ENCODE measurements at regions not wholly inside any gene's neighbourhood (a gene's known extent, or its start where the extent isn't known, plus 50 kb on each side); places are given as distances from the start of the nearest gene placed in this dataset.
"Not testable (repeated sequence)": the region's sequence is repeated elsewhere in the genome, so short reads cannot be mapped to it uniquely, and the experiment has no call there.

DNA sequence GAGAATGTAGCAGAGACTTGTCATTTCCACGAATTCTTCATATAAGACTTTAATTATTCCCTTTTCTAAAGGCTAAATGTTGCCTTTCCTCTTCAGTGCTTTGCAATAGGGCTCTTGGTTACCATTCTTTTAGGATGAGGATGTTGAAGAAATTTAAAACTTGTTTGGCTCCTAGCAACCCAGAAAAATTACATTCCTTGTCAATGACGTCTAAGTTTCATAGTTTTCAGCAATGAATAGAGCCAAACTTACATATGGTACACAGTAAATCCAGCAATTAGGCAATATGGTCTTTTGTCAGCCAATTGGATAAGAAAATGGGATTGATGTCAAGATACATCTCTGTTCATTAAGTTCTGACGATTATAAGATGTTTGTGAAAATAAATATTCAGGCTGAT, 1639.6 kb upstream of the PCDH10 start:
- no peak for DNase-seq

DNA sequence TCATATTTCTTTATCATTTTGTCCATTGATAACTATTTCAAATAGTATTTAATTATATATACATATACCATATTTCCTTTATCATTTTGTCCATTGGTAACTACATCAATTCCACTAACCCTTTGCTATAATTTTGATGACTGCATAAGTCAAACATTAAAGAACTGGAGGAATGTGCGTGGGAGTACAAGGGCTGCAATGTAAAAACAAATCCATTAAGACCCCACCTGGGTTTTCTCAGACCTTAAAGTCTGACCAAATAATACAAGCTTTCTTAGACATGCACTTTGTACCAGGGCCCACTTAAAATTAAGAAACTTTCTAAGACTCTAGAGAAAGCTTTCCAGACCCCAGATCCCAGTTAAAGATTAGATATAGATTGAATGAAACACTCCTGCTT, 1622.4 kb upstream of the PCDH10 start:
- DNase-seq: no peak

DNA sequence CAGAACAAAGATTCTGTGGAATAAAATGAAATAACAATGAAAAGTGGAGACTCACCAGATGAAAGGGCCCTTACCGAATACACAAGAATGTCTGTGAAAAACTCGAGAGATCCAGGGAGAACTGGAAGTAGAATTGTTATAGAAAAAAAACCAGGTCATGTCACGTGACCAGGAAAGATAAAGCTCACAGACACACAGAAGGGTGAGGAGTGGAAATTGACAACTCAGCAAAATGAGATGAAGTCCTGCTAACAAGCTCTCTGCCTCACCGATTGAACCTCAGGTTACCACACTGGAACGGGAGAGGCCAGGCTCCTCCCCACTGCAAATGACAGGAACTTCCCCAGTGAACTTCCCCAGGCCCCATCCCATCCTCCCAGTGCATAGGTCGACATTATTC, 1618.0 kb upstream of the PCDH10 start:
- no peak for DNase-seq

GRCh38 chr4:131534944-131535645, 1614.0 kb upstream of the PCDH10 start:
- DNase-seq: no peak

DNA sequence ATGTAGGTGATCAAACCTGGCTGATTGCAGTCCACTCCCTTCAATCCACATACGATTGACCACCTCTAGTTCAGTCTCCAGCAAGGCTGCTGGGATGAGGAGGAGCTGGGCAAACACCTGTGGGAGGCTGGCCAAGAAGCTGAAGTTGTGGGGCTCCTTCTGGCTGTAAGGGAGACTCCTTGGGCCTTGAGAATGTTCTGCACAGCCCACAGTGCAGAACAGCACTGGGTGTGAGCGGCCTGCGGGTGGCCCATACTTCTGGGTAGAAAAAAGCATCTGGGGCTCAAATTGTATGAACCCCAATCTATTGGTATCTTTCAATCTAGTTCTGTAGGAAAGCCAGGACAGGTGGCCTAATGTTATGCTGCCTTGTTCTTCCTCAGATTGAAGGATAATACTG, 1608.8 kb upstream of the PCDH10 start:
- DNase-seq: no peak

- DNase-seq: no peak
Measured at GRCh38 chr4:131547506-131547981, 1601.5 kb upstream of the PCDH10 start.

- no peak for DNase-seq
Measured at GRCh38 chr4:131551306-131551705, 1597.8 kb upstream of the PCDH10 start.

GRCh38 chr4:131566026-131566425, 1583.1 kb upstream of the PCDH10 start:
- DNase-seq: no peak

GRCh38 chr4:131584587-131584986, 1564.5 kb upstream of the PCDH10 start:
- no peak for DNase-seq

- no peak for DNase-seq
Measured at GRCh38 chr4:131595140-131595539, 1554.0 kb upstream of the PCDH10 start.

DNA sequence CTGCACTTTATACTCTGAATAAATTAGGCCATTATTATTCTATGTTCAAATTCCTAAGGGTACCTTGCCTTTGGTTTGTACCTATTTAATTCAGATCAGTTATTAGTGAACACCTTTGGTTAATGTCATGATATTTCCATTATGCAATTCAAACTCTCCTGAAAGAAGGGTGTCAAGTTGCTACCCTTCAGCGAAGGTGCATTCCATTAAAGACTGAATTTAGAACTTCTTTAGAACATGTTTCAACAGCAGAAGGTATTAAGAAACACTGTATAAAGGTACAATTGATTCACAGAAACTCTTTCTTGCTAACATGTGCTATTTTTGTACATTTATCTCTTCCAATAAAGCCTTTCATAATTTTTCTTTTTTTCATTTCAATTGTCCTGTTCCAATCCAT, 1545.4 kb upstream of the PCDH10 start:
- no peak for DNase-seq

- DNase-seq: no peak
Measured at GRCh38 chr4:131609039-131609438, 1540.1 kb upstream of the PCDH10 start.

- not testable (repeated sequence) for DNase-seq
Measured at GRCh38 chr4:131610517-131610916, 1538.6 kb upstream of the PCDH10 start.

DNA sequence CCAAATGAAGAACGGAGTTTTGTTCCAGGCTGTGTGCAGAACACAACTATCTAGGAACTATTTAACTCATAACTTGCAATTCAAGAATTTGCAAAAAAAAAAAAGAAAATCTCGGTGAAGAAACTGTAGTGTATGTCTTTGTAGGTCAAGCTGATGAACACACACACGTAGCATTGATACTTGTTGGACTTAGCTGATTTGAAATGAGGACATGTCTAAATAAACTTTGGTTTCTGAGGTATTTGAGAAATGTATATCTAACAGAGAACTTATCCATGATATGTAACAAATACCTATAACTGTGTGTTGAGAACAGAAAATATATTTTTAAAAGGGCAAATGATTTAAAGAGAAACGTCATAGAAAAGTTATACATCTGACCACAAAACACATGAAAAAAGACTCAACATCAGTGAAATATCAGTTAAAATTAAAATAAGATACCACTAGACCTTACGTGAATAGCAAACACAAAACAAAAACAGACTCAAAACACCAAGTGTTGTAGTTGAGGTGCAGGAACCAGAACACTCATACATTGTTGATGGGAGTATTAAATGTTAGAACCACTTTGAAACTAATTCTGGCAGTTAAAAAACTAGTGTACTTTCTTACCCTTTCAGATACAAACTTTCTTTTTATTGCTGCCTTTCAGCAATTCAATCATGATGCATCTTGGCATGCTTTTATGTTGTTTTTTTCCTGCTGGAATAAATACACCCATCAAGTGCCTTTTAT, 1535.8 kb upstream of the PCDH10 start:
- DNase-seq: no peak

- DNase-seq: no peak
Measured at GRCh38 chr4:131613824-131614216, 1535.3 kb upstream of the PCDH10 start.

DNA sequence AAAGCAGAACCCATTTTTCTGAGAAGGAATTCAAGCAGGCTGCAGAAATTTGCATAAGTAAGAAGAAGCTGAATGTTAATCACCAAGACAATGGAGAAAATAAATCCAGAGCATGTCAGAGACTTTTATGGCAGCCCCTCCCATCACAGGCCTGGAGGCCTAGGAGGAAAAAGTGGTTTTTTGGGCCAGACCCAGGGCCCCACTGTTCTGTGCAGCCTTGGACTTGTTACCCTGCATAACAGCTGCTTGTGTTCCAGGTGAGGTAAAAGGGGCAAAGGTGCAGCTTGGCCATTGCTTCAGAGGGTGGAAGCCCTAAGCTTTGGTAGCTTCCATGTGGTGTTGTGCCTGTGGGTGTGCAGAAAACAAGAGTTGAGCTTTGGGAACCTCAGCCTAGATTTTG, 1516.2 kb upstream of the PCDH10 start:
- DNase-seq: no peak

DNA sequence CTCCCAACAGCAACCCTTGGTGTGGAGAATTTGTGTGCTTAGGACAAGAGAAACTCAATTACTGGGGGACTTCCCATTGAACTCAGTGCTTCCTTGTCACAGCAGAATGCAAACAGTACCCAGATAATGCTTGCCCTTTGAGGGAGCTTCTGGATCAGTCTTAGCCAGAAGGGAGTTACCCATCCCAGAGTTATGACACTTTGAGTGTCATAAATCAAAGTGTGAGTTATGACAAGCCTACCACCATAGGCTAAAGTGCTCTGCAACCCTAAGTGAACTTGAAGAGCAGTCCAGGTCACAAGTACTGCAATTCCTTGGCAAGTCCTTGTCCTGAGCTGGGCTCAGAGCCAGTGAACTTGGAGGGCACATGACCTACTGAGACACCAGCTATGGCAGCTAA, 1513.9 kb upstream of the PCDH10 start:
- no peak for DNase-seq

DNA sequence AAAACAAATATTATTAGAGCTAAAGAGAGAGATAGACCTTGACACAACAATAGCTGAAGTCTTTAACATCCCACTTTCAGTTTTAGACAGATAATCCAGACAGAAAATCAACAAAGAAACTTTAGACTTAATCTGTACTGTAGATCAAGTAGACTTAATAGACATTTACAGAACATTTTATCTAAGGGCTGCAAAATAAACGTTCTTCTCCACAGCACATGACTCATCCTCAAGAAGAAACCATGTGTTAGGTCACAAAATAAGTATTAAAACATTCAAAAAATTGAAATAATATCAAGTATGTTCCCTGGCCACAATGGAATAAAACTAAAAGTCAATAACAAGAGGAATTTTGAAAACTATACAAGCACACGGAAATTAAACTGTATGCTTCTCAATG, 1510.3 kb upstream of the PCDH10 start:
- DNase-seq: no peak

GRCh38 chr4:131644619-131645018, 1504.5 kb upstream of the PCDH10 start:
- peak; percentile 10 for DNase-seq

- no peak for DNase-seq
Measured at GRCh38 chr4:131649227-131649626, 1499.9 kb upstream of the PCDH10 start.

GRCh38 chr4:131650951-131651350, 1498.1 kb upstream of the PCDH10 start:
- no peak for DNase-seq

DNA sequence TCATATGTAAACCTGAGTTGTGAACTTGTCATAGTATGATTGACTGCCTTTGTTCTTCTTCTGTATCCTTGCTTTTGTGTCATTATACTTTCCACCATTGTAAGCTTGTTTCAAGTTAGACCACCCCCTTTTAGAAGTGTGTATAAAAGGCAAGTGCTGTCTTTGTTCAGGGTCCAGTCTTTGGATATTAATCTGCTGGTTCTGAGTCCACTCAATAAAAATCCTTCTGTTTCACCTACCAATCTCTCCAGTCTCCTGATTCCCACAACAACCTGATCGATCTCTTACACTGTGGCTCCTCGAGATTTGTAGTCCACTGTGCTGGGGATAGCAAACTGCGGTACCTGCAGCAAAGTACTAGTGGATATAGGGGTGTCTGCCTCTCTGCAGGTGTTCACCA, 1465.8 kb upstream of the PCDH10 start:
- not testable (repeated sequence) for DNase-seq

- no peak for DNase-seq
Measured at GRCh38 chr4:131721883-131722282, 1427.2 kb upstream of the PCDH10 start.

DNA sequence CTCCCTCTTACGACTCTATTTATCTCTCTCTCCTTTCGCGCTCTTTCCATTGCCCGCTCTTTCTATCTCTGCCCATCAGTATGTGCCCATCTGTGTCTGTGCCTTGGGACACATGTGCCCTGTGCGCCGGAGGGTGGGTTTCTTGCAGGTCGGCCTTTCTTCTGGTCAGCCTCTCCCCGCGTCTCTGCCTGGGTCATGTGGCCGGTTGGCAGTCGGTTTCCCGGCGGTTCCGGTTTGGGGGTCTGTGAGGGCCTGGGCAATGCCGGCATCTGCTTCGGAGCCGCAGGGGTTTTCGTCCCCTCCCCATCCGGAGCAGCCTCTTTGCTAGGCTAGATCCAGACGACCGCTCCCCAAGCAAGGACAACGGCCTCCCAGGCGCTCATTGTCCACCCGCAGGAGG, 1426.0 kb upstream of the PCDH10 start:
- not testable (repeated sequence) for DNase-seq
